HG03571 (cell line): ENCODE measurements at regions not wholly inside any gene's neighbourhood (a gene's known extent, or its start where the extent isn't known, plus 50 kb on each side); places are given as distances from the start of the nearest gene placed in this dataset.
"Not testable (repeated sequence)": the region's sequence is repeated elsewhere in the genome, so short reads cannot be mapped to it uniquely, and the experiment has no call there.

Experiments used
- ATAC-seq: cut with Tn5 transposase; IDR thresholded peaks from one replicate; pipeline ENCODE4 v1.9.1; 2021; ENCODE audit not compliant: unreplicated experiment

DNA sequence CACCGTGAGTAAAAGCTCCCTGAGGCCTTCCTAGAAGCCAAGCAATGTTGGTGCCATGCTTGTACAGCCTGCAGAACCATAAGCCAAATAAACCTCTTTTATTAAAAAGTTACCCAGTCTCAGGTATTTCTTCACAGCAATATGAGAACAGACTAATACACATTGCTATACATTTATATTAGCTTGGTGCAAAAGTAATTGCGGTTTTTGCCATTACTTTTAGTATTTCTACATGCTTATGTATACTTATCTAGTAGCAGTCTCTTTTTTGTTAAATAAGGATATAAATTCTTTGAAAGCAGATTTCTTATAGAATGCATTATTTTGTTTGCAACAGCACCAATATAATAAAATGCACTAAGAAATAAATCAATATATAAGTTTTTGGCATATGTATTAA lies 619.6 kb downstream of the FSCB start:
- ATAC-seq: no peak

DNA sequence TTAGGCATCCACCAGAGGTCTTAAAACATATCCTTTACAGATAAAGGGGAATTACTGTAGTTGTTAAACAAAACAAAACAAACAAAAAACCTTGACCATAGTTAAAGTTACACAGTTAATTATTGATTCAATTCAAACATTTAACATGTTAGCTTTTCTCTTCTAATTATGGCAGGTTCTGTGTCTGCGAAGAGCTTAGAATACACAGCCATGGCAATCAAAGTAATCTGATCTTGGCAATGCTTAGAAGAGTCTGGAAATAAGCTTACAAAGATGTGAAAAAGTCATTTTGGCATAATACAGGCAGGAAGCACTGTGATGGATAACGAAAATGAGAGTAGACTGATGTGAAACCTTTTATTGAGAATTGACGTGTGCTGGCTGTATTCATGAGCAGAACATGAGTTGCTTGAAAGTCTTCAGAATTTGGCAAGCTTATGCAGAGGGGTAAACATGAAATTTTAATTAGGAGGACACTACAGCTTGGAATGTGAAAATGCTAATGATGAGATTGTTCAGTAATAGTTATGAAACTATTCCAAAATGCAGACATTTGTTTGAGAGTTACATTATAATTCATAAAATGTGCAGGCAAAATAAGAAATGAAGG lies 629.6 kb downstream of the FSCB start:
- no peak for ATAC-seq

DNA sequence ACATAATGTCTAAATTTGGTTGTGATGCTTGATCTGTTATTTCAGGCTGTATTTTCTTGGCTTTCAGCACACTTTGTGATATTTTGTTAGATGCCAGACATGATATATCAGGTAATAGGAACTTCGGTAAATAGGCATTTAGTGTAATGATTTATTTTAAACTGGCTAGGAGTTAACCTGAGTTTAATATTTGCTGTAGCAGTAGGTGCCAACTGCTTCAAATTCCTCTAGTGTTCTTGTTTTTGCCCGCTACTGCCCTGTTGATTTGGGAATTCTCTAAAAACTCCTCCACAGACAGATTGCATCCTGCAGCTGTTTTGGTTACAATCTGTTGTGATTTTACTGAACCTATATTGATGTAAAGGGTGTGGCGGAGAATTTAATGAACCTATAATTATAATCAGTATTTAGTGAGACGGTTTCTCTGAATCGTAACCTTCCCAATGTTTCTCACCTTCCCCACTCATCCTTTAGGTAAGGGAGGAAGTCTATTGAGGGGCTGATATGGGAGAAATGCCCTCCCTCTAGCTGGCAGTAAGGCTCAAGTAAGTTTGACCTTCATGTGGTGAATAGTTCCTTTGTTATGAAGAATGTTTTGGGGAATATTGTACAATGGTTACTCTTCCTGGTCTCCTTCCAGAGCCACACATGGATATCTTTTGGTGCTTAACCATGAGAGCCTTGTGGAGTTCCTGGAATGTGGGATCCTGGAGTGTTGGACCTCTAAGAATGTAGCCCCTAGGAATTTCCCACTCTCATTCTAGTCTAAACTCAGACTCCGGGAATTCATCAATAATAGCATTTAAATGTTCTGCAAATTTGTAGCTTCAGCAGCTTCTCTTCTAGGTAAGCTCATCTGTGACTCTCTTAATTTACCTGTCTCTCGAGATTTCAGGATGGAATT lies 634.1 kb downstream of the FSCB start:
- ATAC-seq: no peak

DNA sequence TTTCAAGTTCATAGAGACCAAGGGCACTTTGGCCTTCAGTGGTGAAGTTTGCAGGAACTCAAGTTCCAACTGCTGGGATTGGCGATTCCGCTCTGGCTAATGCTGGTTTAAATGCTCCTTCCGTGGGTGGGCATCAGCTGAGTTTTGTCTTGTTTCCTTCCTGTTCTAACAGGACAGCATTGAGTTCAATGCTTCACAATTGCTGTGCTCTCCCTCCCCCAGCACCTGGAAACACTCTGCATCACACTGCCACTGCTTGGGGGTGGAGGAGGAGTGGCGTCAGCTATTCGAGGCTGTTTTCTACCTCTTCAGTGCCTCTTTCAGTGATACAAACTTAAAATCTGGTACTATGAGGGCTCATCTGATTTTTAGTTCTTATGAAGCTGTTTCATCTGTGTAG lies 634.9 kb downstream of the FSCB start:
- no peak for ATAC-seq

DNA sequence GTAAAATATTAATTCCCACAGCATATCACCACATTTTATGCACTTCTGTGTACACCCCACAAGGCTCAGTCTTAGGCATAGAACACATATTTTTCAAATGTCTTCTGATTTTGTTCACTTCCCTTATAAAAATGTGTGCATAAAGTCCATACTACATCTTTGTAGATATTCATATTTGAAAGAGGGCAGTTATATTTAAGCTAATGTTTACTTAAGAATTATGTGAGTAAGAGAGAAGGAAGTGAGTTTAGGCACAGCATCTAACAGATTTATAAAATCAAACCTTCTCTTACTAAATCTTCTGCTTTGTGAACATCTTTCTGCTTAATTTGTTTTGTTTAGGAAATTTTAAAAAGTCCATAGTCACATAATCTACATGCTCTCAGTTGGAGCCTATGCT lies 648.1 kb downstream of the FSCB start:
- ATAC-seq: no peak

DNA sequence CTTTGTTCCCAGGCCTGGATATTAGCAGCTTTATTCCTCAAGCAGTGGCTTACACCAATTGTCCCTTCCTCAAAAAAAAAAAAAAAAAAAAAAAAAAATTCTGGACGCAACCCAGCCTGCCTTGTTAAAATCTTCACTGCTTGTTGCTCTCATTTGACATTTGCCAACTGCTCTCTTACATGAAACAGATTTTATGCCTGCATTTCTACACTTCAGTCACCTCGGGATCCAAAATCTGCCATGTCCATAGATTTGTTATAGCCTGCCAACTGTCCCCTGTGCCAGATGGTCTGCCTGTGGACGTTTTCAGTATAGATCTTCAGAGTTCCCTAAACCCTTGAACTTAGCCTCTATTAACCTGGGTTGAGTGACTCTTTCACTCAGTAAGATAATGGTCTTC lies 651.5 kb downstream of the FSCB start:
- no peak for ATAC-seq

DNA sequence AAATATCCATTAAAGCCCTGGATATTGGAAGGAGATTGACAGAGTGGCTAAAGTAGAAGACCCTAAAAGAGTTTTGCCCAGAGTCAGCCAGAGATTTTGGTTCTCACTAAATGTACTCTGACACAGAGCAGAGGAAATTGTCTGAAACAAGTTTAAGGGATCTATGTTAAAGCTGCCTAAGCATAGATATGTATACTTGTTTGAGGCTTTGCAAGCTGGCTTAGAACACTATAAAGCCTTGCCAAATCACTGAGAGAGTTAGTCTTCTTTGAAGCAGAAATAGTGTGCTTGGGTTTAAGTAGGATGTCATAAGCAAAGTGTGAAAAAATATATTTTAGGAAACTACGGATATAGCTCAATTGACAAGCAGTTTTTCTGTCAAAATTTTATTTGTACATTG lies 653.5 kb downstream of the FSCB start:
- no peak for ATAC-seq

DNA sequence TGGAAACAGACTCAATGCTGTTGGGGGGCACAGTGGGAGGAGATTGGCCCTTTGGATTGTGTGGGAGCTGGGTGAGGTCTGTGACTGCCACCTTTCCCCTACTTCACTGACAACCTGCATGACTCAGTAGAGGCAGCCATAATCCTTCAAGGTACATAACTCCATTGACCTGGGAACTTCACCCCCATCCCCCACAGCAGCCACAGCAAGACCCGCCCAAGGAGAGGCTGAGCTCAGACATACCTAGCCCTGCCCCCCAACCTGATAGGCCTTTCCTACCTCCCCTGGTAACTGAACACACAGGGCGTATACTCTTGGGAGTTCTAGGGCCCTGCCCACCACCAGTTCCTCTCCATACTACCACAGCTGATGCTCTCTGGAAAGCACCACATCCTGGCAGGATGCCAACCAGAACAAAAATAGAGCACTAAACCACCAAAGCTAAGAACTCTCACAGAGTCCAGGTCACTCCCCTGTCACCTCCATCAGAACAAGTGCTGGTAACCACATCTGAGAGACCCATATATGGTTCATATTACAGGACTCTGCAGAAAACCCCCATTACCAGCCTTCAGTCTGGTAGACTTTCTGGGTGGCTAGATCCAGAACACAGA lies 703.9 kb downstream of the FSCB start:
- no peak for ATAC-seq

DNA sequence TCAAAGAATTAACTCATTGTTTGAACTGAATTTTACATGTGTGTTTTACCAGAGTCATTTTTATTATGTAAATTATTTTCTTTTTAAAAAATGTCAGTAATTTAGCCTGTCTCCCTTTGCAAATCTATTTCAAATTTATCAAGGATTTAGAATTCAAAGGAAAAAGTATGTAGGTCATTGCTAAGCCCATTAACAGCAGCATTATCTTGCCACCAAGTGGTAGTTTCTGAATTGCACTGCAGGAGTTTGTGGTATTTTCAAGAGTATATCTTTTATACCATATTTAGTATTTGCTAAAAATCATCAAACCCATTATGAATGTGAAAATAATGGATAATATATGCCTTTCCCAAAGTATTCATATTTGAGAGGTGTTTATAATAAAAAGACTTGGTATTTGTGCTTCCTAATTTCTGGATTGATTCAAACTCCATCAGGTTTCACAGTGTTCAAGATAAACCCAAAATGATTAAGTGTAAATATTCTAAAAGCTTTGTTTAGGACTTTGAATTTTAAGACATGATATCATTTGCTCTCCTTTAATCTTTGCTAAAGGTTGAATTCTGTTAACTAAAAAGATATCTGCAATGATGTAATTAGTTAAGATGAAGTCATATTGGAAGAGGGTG lies 711.4 kb downstream of the FSCB start:
- no peak for ATAC-seq

DNA sequence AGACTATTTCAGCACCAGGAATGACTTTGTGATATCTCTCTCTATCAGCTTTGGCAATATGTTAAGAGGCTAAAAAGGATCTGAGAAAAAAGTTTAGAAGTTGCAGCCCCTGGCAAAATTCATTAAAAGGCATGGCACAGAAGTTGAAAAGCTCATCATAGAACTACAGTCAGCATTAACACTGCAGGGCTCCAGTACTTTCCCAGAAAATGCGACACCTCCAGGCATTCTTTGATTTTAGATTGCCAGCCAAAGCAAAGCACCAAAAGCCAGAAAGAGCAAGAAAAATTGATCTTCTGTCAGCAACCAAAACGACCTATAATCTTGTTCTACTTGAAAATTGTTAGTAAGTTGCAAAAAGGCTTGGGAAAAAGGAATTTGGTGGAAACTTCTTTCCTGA lies 713.5 kb downstream of the FSCB start:
- ATAC-seq: no peak

DNA sequence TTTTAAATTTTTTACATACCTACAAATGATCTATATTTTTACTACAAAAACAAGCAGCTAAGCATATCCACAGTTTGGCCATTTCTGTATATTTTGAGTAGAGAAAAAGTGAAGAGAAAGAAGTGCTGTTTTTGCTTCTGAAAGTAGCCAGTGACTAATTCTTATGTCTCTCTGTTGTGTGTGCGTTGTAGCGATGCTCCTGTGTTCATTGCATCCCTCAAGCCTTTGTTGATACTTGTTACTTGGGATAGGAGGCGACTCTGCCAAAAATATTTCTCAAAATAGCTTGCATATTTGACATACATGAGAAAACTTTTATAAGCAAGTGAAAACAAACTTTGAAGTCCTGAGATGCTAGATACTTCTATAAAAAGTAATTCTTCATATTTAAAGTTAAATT lies 714.1 kb downstream of the FSCB start:
- no peak for ATAC-seq

DNA sequence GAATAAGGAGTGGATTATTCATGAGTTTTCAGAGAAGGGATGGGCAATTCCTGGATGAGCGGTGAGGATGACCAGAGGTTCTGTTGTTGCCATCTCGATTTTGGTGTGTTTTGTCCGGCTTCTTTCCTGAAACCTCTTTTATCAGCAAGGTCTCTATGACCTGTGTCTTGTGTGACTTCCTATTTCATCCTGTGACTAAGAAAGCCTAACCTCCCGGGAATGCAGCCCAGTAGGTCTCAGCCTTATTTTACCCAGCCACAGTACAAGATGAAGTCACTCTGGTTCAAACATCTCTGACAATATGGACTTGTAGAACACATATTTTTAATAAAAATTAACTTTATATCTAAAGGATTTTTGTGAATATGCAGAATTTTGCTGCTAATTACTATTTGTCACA lies 716.4 kb downstream of the FSCB start:
- ATAC-seq: no peak

DNA sequence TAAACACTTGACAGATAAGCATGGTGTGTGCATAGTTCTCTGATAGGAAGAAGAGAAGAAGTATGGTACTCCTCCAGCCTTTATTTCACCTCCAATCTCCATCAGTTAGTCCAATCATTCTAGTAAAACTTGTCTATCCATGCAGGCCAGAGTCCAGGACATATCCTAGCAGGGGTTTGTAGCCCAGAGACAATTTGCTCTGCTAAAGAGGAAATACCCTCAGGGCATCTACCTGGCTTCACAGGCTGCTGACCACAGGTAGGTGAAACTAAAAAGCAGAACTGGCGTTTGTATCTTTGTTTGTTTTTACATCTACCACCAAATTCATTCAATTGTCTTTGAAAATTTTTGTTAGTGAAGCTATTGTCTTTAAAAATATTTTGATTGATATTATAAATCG lies 717.6 kb downstream of the FSCB start:
- no peak for ATAC-seq

DNA sequence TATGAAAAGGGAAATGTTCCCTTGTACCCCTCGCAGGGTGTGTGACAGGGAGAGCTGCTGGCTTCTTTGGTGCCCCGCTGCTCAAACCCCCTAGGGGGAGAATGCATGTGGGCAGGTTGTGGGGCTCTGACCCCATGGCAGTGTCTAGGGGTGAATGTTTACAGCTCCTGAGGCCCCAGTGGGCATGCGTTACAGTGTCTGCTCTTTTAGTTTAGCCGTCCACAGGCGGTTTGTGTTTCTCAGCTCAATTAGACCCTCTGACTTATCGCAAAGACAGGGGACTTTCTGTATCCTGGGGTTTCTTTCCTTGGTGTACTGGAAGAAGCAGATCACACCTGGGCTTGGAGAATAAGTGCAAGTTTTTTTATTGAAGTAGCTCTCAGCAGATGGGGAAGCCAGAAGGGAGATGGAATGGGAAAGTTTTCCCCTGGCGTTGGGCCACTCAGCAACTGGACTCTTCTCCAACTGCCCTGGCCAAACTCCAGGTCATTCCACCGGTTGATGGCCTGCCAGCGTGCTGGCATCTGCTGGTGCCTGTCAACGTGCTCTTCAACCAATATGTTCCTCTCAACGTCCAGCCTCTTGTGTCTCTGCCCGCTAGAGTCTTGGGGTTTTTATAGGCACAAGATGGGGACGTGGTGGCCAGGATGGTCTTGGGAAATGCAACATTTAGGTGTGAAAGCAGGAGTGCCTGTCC lies 720.9 kb downstream of the FSCB start:
- no peak for ATAC-seq

DNA sequence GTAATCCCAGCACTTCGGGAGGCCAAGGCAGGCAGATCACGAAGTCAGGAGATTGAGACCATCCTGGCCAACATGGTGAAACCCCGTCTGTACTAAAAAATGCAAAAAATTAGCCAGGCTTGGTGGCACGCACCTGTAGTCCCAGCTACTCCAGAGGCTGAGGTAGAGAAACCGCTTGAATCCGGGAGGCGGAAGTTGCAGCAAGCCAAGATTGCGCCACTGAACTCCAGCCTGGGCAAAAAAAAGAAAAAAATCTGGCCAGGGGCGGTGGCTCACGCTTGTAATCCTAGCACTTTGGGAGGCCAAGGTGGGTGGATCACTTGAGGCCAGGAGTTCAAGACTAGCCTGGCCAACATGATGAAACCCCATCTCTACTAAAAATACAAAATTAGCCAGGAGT lies 722.7 kb downstream of the FSCB start:
- ATAC-seq: not testable (repeated sequence)

DNA sequence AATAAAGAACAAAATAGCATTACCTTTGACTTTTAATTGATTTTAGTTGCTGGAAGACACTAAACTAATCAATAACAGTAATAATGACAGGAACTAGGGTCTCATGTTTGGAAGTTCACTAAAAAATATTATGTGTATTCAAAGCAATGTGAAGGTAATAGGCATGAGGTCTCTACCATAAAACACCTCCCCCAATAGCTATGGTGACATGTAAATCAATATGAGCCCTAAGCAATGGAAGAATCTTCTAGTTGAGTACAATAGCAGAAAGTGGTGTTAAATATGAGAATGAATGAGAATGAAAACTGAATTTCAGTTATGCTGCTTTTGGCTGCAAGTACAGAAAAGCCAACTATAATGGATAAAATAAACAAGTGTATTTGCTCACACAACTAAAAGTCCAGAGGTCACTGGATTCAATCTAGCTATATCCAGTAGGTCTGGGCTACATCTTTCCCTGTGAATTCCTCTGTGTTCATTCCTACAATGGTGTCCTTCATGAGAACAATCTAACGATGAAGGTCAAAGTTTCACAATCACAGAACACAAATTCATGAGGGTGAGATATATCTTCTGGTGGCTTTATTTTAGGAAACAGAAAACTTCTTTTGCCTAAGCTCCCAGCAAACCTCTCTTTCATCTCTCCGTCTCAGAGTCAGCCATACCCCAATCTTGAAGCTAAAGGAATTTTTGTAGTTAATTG lies 728.0 kb downstream of the FSCB start:
- ATAC-seq: no peak

DNA sequence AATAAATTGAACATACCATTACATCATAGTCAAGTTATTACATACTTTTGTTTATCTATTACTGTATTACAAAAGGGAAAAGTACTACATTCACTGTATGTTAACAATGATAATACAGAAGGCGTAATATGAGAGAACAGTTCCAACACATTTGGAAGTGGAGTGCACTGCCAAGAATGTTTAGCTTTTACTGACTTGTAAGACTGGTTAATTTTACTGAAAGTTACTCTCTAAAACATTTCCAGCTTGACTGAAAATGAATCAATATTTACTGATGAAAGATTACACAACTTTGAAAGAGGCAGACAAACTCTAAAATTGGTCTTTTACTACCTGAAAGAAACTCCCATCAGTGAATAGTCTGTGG lies 728.5 kb downstream of the FSCB start:
- no peak for ATAC-seq

DNA sequence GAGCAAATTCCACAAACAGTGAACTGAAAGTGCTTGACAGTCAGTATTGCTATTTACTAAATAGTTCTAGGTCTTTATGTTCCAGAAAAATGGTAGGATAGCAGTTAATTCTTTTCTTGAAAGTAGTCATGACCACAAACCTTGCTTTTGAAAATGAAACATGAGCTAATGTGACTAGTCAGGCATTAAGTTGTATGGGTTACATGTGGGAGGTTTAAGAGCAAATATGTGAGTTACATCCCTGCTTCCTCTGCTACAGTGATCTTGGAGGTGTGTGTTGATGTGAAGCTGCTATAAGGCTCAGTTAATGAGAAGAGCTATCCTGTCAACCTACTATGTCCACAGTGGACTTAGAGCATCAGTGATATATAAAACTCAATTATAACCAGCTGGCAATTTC lies 741.6 kb downstream of the FSCB start:
- ATAC-seq: no peak

DNA sequence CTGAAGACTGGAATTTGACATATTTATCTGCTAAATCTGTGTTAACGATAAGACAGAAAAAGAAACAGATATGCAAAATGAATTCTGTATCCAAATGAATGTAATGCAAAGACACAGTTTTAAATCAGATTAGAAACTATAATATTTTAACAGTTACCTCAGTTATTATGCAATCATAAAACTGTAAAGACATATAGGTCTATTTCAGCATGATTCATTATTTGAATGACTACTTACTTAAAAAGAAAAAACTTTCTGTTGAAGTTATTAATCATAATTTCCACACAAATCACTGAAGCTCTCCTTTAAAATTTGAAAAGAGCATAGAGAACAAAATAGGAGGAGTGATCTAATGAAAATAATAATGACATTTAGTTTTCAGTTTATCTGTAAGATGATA lies 742.6 kb downstream of the FSCB start:
- ATAC-seq: no peak

DNA sequence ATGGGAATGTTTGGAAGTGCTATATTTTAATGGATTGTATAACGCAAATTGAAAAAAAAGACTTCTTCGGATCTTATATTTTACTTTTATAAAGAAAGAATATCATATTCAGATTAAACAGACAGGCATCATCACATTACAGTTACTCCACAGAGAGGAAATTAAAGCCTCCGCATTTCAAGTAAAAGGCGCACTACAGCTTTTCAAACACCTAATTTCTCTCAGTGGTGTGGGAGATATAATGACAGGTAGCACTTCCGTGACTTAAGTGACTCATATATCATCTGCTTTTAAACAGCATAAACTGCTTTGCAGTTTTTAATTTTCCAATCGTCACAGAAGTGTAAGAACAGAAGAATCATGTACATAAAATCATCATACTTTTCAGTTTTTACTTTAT lies 751.4 kb downstream of the FSCB start:
- no peak for ATAC-seq

DNA sequence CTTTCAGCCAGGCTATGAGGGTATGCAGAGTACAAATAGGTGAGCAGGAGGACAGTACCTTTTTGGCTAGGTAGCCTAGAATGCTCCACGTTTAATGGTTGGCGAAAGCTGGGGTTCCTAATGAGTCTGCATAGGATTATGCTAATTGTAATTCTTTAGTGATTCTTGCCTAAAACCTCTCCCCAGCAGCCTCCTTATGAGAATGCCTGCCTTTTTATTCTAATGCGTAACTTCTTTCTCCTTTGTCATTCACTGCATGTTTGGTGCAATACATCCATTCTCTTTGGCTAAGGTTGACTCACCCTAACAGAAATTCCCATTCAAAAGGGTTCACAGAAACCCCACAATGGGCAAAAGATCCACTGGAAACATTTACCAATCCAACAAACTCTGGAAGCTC lies 752.2 kb downstream of the FSCB start:
- ATAC-seq: no peak
